OCI-LY7 (cell line): ENCODE measurements at regions not wholly inside any gene's neighbourhood (a gene's known extent, or its start where the extent isn't known, plus 50 kb on each side); places are given as distances from the start of the nearest gene placed in this dataset.

Experiments used
- BruUV-seq: library from RNA; stranded (reverse); fragments of 400-500 nt; replicated peaks from 2 replicates; lab custom pipeline; 2021; lab: Mats Ljungman, UMichigan
- CTCF ChIA-PET: fragments of 300-600 bp; sonication (Branson Sonifier 250); formaldehyde crosslinking; loops from one replicate; lab custom pipeline; 2022; ENCODE audit warnings: antibody characterized with exemption; ENCODE audit not compliant: unreplicated experiment; lab: Charles Lee
- POLR2A ChIA-PET: fragments of 300-600 bp; sonication (Branson Sonifier 250); formaldehyde crosslinking; loops from one replicate; lab custom pipeline; 2022; ENCODE audit warnings: antibody characterized with exemption; lab: Charles Lee
- DNase-seq: peaks from one replicate; pipeline ENCODE4 v3.0.0-alpha.2; 2015; ENCODE audit warnings: low spot score
- H2AFZ ChIP-seq: fragments of 200-600 bp; sonication (generic), shearing (Covaris generic); 2 replicates; pipeline ENCODE4 v1.6.1; 2014; ENCODE audit warnings: mild to moderate bottlenecking, antibody characterized with exemption, low read length, moderate library complexity
- H3K27ac ChIP-seq: fragments of 200-600 bp; sonication (generic); 2 replicates; pipeline ENCODE4 v1.5.1; 2014; ENCODE audit warnings: mixed run types, low read depth, mild to moderate bottlenecking, moderate library complexity, low read length, inconsistent platforms; ENCODE audit not compliant: poor library complexity, severe bottlenecking
- H3K36me3 ChIP-seq: fragments of 200-600 bp; sonication (generic); 2 replicates; pipeline ENCODE4 v1.6.1; 2014; ENCODE audit warnings: mild to moderate bottlenecking, antibody characterized with exemption, low read length, moderate library complexity, mixed read lengths; ENCODE audit not compliant: insufficient read depth
- H3K4me1 ChIP-seq: fragments of 200-600 bp; sonication (generic); 2 replicates; pipeline ENCODE4 v1.5.1; 2014; ENCODE audit warnings: mild to moderate bottlenecking, low read length; ENCODE audit not compliant: insufficient read depth, poor library complexity, severe bottlenecking
- H3K4me2 ChIP-seq: fragments of 200-600 bp; sonication (generic); 2 replicates; pipeline ENCODE4 v1.6.1; 2014; ENCODE audit warnings: mild to moderate bottlenecking, low read length
- H3K4me3 ChIP-seq: fragments of 200-600 bp; sonication (generic); 2 replicates; pipeline ENCODE4 v1.5.1; 2014; ENCODE audit warnings: mild to moderate bottlenecking, low read depth, low read length; ENCODE audit not compliant: poor library complexity, severe bottlenecking
- H3K79me2 ChIP-seq: fragments of 200-600 bp; sonication (generic); 2 replicates; pipeline ENCODE4 v1.6.1; 2016; ENCODE audit warnings: low read depth, mild to moderate bottlenecking, low read length, moderate library complexity, mixed read lengths; ENCODE audit not compliant: insufficient read depth
- H3K9me2 ChIP-seq: fragments of 200-600 bp; sonication (generic); 2 replicates; pipeline ENCODE4 v1.6.1; 2016; ENCODE audit warnings: mild to moderate bottlenecking, low read length, mixed read lengths; ENCODE audit not compliant: insufficient read depth
- H3K9me3 ChIP-seq: fragments of 200-600 bp; sonication (generic); 2 replicates; pipeline ENCODE4 v1.6.1; 2014; ENCODE audit warnings: mild to moderate bottlenecking, mixed run types, low read length, mixed read lengths
- H4K20me1 ChIP-seq: fragments of 200-600 bp; sonication (generic); 2 replicates; pipeline ENCODE4 v1.6.1; 2014; ENCODE audit warnings: mild to moderate bottlenecking, antibody characterized with exemption, low read length, moderate library complexity, mixed read lengths; ENCODE audit not compliant: insufficient read depth
- CTCF ChIP-seq: fragments of 200-600 bp; sonication (generic); conservative IDR thresholded peaks from 2 replicates; pipeline ENCODE4 v1.5.1; 2014; ENCODE audit warnings: mild to moderate bottlenecking, antibody characterized with exemption, low read length, moderate library complexity, mixed read lengths
- EZH2phosphoT487 ChIP-seq: fragments of 200-600 bp; sonication (generic); IDR thresholded peaks from 2 replicates; pipeline ENCODE4 v1.6.1; 2018; ENCODE audit warnings: low read depth, borderline replicate concordance, mild to moderate bottlenecking, mixed run types, antibody characterized with exemption, low read length, moderate library complexity, mixed read lengths
- intact Hi-C: fragments of 100-400 bp; cut with micrococcal nuclease; formaldehyde crosslinking; loops from one replicate; pipeline ENCODE4 v1.10.0; 2022; ENCODE audit not compliant: unreplicated experiment

GRCh38 chr13:59343132-59343531 lies 820.6 kb downstream of the DIAPH3 start:
- no TSS peak for BruUV-seq

GRCh38 chr13:59343993-59344822 lies 819.5 kb downstream of the DIAPH3 start:
- Histone ChIP-seq H3K4me3 (no peak overlapping the region), H3K27ac (no peak overlapping the region), H3K9me2 (no peaks in the 10 kb centered on the region), H3K79me2 (no peaks in the 10 kb centered on the region), H3K4me1 (no peaks in the 10 kb centered on the region), H4K20me1 (no peaks in the 10 kb centered on the region), H3K9me3 (no peaks in the 10 kb centered on the region), H3K36me3 (no peaks in the 10 kb centered on the region), H3K4me2 (no peak overlapping the region), H2AFZ (no peak overlapping the region)
- TF ChIP-seq CTCF: no peak
- TF ChIP-seq EZH2phosphoT487: no peak
- BruUV-seq: no TSS peak
- no peak for DNase-seq
- intact Hi-C loops: no loop called here
- ChIA-PET POLR2A (no interaction called here), CTCF (no interaction called here)

More at GRCh38 chr13:59343132-59343531, 820.6 kb downstream of the DIAPH3 start:
- no peaks in the 10 kb centered on the region for H3K9me3 ChIP-seq
- POLR2A ChIA-PET: no interaction called here
- no peak for DNase-seq
- no peaks in the 10 kb centered on the region for H3K4me1 ChIP-seq
- CTCF ChIA-PET: no interaction called here
- no peaks in the 10 kb centered on the region for H4K20me1 ChIP-seq
- H3K27ac ChIP-seq: no peak overlapping the region
- no peaks in the 10 kb centered on the region for H3K9me2 ChIP-seq
- no peaks in the 10 kb centered on the region for H3K36me3 ChIP-seq
- H3K79me2 ChIP-seq: no peaks in the 10 kb centered on the region
- intact Hi-C loops: no loop called here
- no peak overlapping the region for H3K4me3 ChIP-seq
- TF ChIP-seq EZH2phosphoT487: no peak
- no peak for TF ChIP-seq CTCF
- H3K4me2 ChIP-seq: no peak overlapping the region
- no peak overlapping the region for H2AFZ ChIP-seq

- H3K27ac ChIP-seq: no peak overlapping the region
- intact Hi-C loops: no loop called here
- TF ChIP-seq EZH2phosphoT487 (no peak), CTCF (no peak)
These were observed 818.4 kb downstream of the DIAPH3 start for GRCh38 chr13:59345311-59345710.

More at GRCh38 chr13:59345311-59345710, 818.4 kb downstream of the DIAPH3 start:
- H3K4me3 ChIP-seq: no peak overlapping the region
- no peaks in the 10 kb centered on the region for H4K20me1 ChIP-seq
- BruUV-seq: no TSS peak
- no peaks in the 10 kb centered on the region for H3K4me1 ChIP-seq
- DNase-seq: no peak
- H3K79me2 ChIP-seq: no peaks in the 10 kb centered on the region
- POLR2A ChIA-PET: no interaction called here
- no peaks in the 10 kb centered on the region for H3K36me3 ChIP-seq
- no peaks in the 10 kb centered on the region for H3K9me3 ChIP-seq
- CTCF ChIA-PET: no interaction called here
- no peak overlapping the region for H3K4me2 ChIP-seq
- no peaks in the 10 kb centered on the region for H3K9me2 ChIP-seq
- H2AFZ ChIP-seq: no peak overlapping the region
